AG09309 (cell line): ENCODE measurements at regions not wholly inside any gene's neighbourhood (a gene's known extent, or its start where the extent isn't known, plus 50 kb on each side); places are given as distances from the start of the nearest gene placed in this dataset.

Experiments
- DNase-seq: peaks from one replicate; pipeline ENCODE4 v3.0.0-alpha.2; 2010; ENCODE audit warnings: low read depth
- H3K4me3 ChIP-seq: 2 replicates; pipeline ENCODE4 v1.5.1; 2011; ENCODE audit warnings: mild to moderate bottlenecking, low read depth, low read length, moderate library complexity; ENCODE audit not compliant: control insufficient read depth
- CTCF ChIP-seq: IDR thresholded peaks from 2 replicates; pipeline ENCODE4 v1.5.1; 2011; ENCODE audit warnings: mild to moderate bottlenecking, low read depth, low read length, inconsistent platforms; ENCODE audit not compliant: insufficient read depth, control insufficient read depth; ENCODE audit errors: missing control alignments

DNA sequence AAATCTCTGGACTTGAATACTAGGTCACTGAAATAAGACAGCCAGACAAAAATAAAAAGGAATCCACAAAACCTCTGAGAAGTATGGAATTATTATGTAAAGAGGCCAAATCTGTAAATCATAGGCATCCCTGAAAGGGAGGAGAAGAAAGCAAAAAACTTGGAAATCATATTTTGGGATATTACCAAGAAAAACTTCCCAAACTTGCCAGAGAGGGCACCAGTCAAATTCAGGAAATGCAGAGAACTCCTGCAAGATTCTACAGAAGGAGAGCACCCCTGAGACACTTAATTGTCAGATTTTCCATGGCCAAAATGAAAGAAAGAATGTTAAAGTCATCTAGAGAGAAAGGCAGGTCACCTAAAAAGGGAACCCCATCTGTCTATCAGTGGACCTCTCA, 862.3 kb upstream of the PRMT6 start:
- DNase-seq, result no peak
- H3K4me3 ChIP-seq, result no peak overlapping the region
- TF ChIP-seq CTCF, result no peak

GRCh38 chr1:106200711-106201110, 855.8 kb upstream of the PRMT6 start:
- no peak for TF ChIP-seq CTCF
- H3K4me3 ChIP-seq, result no peak overlapping the region
- no peak for DNase-seq

DNA sequence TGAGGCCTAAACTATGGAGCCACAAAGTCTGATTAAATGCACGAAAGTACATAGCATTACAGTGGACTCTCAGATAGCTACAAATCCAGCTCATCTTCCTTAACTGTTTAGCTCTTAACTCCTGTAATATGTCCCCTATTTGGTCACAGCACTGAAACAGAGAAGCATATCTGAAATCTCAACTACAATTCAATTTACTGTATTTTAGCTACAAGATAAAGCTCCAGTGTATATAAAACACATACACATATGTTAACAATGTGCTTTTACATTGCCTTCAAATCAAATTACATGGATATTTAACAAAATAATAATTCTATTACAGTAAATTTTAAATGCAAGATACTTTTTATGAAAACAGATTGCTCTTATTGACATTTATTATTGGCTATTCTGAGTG, 849.3 kb upstream of the PRMT6 start:
- TF ChIP-seq CTCF, result no peak
- no peak overlapping the region for H3K4me3 ChIP-seq
- no peak for DNase-seq

- no peak for TF ChIP-seq CTCF
- H3K4me3 ChIP-seq, result no peak overlapping the region
- DNase-seq, result no peak
Observed at GRCh38 chr1:106217765-106218164, 838.7 kb upstream of the PRMT6 start.

DNA sequence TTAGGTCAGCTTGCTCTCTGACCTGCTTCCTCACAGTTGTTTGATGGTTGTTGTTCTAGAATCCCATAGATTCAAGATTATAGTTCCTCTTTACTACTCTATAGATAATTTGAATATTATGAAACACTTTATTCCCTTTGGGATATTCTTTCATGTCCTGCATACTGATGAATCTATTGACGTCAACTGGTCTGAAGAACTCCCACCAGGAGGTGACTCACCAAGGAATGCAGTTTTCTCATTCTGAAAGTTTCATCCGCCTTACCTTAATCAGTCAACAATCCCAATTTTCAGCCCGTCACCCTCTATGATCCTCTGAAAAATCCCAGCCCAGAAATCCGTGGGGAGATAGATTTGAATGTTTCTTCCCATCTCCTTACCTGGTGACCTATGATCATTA, 834.1 kb upstream of the PRMT6 start:
- DNase-seq, result no peak
- TF ChIP-seq CTCF, result no peak
- H3K4me3 ChIP-seq, result no peak overlapping the region

DNA sequence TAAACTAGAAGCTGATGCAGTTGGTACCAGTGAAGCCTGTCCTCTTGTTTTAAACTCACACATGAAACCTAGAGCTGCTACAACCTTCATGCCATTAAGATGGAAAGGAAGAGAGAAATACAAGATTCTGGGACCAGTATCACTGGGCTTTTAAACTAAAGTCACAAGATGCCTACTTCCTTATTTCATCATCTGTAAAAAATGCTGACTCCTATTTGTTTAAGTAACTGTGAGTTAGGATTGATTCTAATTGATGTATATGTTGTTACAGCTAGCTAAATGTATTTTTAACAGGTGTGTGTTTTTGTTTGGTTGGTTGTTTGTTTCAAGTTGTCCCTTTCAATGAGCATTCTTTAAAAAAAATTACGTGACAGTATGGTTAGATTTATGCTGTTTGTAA, 833.3 kb upstream of the PRMT6 start:
- no peak for TF ChIP-seq CTCF
- DNase-seq, result no peak
- no peak overlapping the region for H3K4me3 ChIP-seq

DNA sequence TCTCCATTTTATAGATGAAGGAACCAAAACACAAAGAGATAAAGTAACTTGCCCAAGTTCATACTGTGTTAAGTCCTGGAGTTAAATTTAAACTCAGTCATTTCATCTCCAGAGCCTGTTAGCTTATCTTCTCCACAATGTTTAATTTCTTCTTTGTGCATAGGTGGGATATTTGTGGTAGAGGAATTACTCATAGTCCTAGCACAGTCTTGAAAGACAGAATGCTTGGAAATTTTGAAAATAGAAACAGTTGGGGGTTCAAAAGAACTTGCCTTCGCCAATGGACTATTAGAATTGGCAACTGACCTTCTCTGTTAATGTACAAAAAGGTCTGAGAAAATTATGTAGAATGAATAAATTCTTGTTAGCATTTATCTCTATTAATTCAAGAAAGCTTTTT, 832.0 kb upstream of the PRMT6 start:
- H3K4me3 ChIP-seq, result no peak overlapping the region
- DNase-seq, result no peak
- no peak for TF ChIP-seq CTCF
